HEK293 (cell line): ENCODE measurements at regions not wholly inside any gene's neighbourhood (a gene's known extent, or its start where the extent isn't known, plus 50 kb on each side); places are given as distances from the start of the nearest gene placed in this dataset.

Experiments used
- CTCF ChIA-PET: fragments of 350-600 bp; formaldehyde crosslinking; extraction: SDS; loops from one replicate; lab custom pipeline; 2021; ENCODE audit warnings: antibody characterized with exemption; lab: Yijun Ruan, JAX
- POLR2A ChIA-PET: fragments of 300-600 bp; formaldehyde crosslinking; extraction: SDS; loops from one replicate; lab custom pipeline; 2020; ENCODE audit warnings: antibody characterized with exemption, inconsistent platforms; lab: Yijun Ruan, JAX
- H3K27ac ChIP-seq: fragments of 200-500 bp; sonication (Bioruptor generic); 2 replicates; pipeline ENCODE4 v1.5.1; 2014; ENCODE audit warnings: low read depth, low read length, control low read depth, inconsistent platforms; ENCODE audit errors: extremely low read depth
- H3K36me3 ChIP-seq, 2 experiments: fragments of 200-500 bp in 1 of 2; sonication (Bioruptor generic) in 1 of 2; 1 replicate in 1 of 2; 2 replicates in 1 of 2; pipeline ENCODE4 v1.5.1; 2014 to 2017; ENCODE audit warnings: inconsistent platforms in 2 of 2, low read length in 2 of 2; ENCODE audit not compliant: control insufficient read depth in 2 of 2, insufficient read depth in 1 of 2
- H3K4me1 ChIP-seq: fragments of 200-500 bp; sonication (Bioruptor generic); 2 replicates; pipeline ENCODE4 v1.5.1; 2014; ENCODE audit warnings: mild to moderate bottlenecking, low read length, inconsistent platforms; ENCODE audit not compliant: control insufficient read depth, insufficient read depth
- H3K4me3 ChIP-seq: 2 replicates; pipeline ENCODE4 v1.5.1; 2011; ENCODE audit warnings: low read depth, mild to moderate bottlenecking, control low read depth, low read length, moderate library complexity
- H3K9me3 ChIP-seq: fragments of 200-500 bp; sonication (Bioruptor generic); 2 replicates; pipeline ENCODE4 v1.5.1; 2014; ENCODE audit warnings: low read depth, low read length, inconsistent platforms; ENCODE audit not compliant: control insufficient read depth, insufficient read depth
- BCL6B ChIP-seq: fragments of 450-650 bp; formaldehyde crosslinking; IDR thresholded peaks from 2 replicates; pipeline ENCODE4 v1.5.1; 2017; ENCODE audit warnings: missing biosample characterization, missing genetic modification characterization
- FEZF1 ChIP-seq: fragments of 450-650 bp; formaldehyde crosslinking; IDR thresholded peaks from 2 replicates; pipeline ENCODE4 v1.5.1; 2016; ENCODE audit warnings: missing biosample characterization, missing genetic modification characterization
- HOXD13 ChIP-seq: sonication (generic); formaldehyde crosslinking; IDR thresholded peaks from 2 replicates; pipeline ENCODE4 v1.8.0; 2022; ENCODE audit warnings: missing genetic modification reagents, borderline replicate concordance
- SP3 ChIP-seq: fragments of 450-650 bp; formaldehyde crosslinking; IDR thresholded peaks from 2 replicates; pipeline ENCODE4 v1.5.1; 2016; ENCODE audit warnings: missing biosample characterization, missing genetic modification characterization
- ZBTB20 ChIP-seq: fragments of 450-650 bp; formaldehyde crosslinking; IDR thresholded peaks from 2 replicates; pipeline ENCODE4 v1.5.1; 2016; ENCODE audit warnings: missing biosample characterization, missing genetic modification characterization
- ZFP69B ChIP-seq: fragments of 450-650 bp; formaldehyde crosslinking; IDR thresholded peaks from 2 replicates; pipeline ENCODE4 v1.5.1; 2016; ENCODE audit warnings: missing biosample characterization, missing genetic modification characterization
- ZNF112 ChIP-seq: fragments of 450-650 bp; formaldehyde crosslinking; IDR thresholded peaks from 2 replicates; pipeline ENCODE4 v1.5.0; 2017; ENCODE audit warnings: missing biosample characterization, missing genetic modification characterization
- ZNF121 ChIP-seq: fragments of 450-650 bp; formaldehyde crosslinking; IDR thresholded peaks from 2 replicates; pipeline ENCODE4 v1.5.1; 2016; ENCODE audit warnings: missing biosample characterization, missing genetic modification characterization
- ZNF157 ChIP-seq: fragments of 450-650 bp; formaldehyde crosslinking; IDR thresholded peaks from 2 replicates; pipeline ENCODE4 v1.5.1; 2016; ENCODE audit warnings: missing biosample characterization, missing genetic modification characterization
- ZNF175 ChIP-seq: fragments of 450-650 bp; formaldehyde crosslinking; IDR thresholded peaks from 2 replicates; pipeline ENCODE4 v1.5.1; 2016; ENCODE audit warnings: missing biosample characterization, missing genetic modification characterization
- ZNF24 ChIP-seq: fragments of 450-650 bp; formaldehyde crosslinking; IDR thresholded peaks from 2 replicates; pipeline ENCODE4 v1.5.1; 2016; ENCODE audit warnings: missing biosample characterization, missing genetic modification characterization
- ZNF266 ChIP-seq: fragments of 450-650 bp; formaldehyde crosslinking; IDR thresholded peaks from 2 replicates; pipeline ENCODE4 v1.5.1; 2016; ENCODE audit warnings: missing biosample characterization, missing genetic modification characterization, low read depth
- ZNF350 ChIP-seq: fragments of 450-650 bp; formaldehyde crosslinking; IDR thresholded peaks from 2 replicates; pipeline ENCODE4 v1.5.0; 2017; ENCODE audit warnings: missing biosample characterization, mild to moderate bottlenecking, missing genetic modification characterization
- ZNF530 ChIP-seq: fragments of 450-650 bp; formaldehyde crosslinking; IDR thresholded peaks from 2 replicates; pipeline ENCODE4 v1.5.1; 2016; ENCODE audit warnings: low read depth, missing biosample characterization, missing genetic modification characterization
- ZNF555 ChIP-seq: fragments of 450-650 bp; formaldehyde crosslinking; conservative IDR thresholded peaks from 2 replicates; pipeline ENCODE4 v1.5.1; 2017; ENCODE audit warnings: missing biosample characterization, mild to moderate bottlenecking, missing genetic modification characterization, inconsistent platforms
- ZNF558 ChIP-seq: fragments of 450-650 bp; formaldehyde crosslinking; IDR thresholded peaks from 2 replicates; pipeline ENCODE4 v1.5.1; 2016; ENCODE audit warnings: missing biosample characterization, missing genetic modification characterization
- ZNF580 ChIP-seq: fragments of 450-650 bp; formaldehyde crosslinking; IDR thresholded peaks from 2 replicates; pipeline ENCODE4 v1.5.1; 2016; ENCODE audit warnings: missing biosample characterization, missing genetic modification characterization
- ZNF645 ChIP-seq: fragments of 450-650 bp; formaldehyde crosslinking; IDR thresholded peaks from 2 replicates; pipeline ENCODE4; 2016; ENCODE audit warnings: missing biosample characterization, missing genetic modification characterization
- ZNF785 ChIP-seq: fragments of 450-650 bp; formaldehyde crosslinking; IDR thresholded peaks from 2 replicates; pipeline ENCODE4 v1.5.1; 2016; ENCODE audit warnings: missing biosample characterization, missing genetic modification characterization
- ZXDB ChIP-seq: fragments of 450-650 bp; formaldehyde crosslinking; IDR thresholded peaks from 2 replicates; pipeline ENCODE4 v1.5.1; 2016; ENCODE audit warnings: missing biosample characterization, missing genetic modification characterization
- TF ChIP-seq, protein P1 (sequence below): sonication (generic); formaldehyde crosslinking; IDR thresholded peaks from 2 replicates; pipeline ENCODE4 v1.8.1; 2022; ENCODE audit warnings: mild to moderate bottlenecking, moderate library complexity, missing genetic modification reagents
- TF ChIP-seq, protein P2 (sequence below): fragments of 450-650 bp; formaldehyde crosslinking; IDR thresholded peaks from 2 replicates; pipeline ENCODE4 v1.5.1; 2017; ENCODE audit warnings: missing biosample characterization, missing genetic modification characterization
- TF ChIP-seq, protein P3 (sequence below): fragments of 450-650 bp; formaldehyde crosslinking; IDR thresholded peaks from 2 replicates; pipeline ENCODE4 v1.5.1; 2016; ENCODE audit warnings: missing biosample characterization, missing genetic modification characterization, low read depth
- TF ChIP-seq, protein P4 (sequence below): fragments of 450-650 bp; formaldehyde crosslinking; IDR thresholded peaks from 2 replicates; pipeline ENCODE4 v1.5.1; 2016; ENCODE audit warnings: missing biosample characterization, missing genetic modification characterization
- TF ChIP-seq, protein P5 (sequence below): fragments of 450-650 bp; formaldehyde crosslinking; IDR thresholded peaks from 2 replicates; pipeline ENCODE4 v1.5.1; 2016; ENCODE audit warnings: missing biosample characterization, missing genetic modification characterization

DNA sequence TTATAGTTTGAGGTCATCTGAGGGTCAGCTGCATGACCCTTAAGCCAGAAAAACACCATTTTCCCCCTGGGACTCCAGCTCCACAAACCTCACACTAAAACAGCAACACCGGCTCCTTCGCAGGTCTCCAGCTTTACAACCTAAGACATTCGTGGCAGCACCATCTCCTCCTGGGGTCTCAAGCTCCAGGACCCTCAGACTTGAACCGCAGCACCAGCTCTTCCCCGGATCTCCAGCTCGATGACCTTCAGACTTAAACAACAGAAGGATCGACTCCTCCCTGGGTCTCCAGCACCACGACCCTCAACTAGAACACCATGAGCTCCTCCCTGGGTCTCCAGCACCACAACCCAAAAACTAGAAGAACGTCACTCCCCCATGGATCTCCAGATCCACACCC, 233.7 kb upstream of the CNTN6 start:
- ChIA-PET POLR2A (no interaction called here), CTCF (no interaction called here)
- no peaks in the 10 kb centered on the region for H3K36me3 ChIP-seq

DNA sequence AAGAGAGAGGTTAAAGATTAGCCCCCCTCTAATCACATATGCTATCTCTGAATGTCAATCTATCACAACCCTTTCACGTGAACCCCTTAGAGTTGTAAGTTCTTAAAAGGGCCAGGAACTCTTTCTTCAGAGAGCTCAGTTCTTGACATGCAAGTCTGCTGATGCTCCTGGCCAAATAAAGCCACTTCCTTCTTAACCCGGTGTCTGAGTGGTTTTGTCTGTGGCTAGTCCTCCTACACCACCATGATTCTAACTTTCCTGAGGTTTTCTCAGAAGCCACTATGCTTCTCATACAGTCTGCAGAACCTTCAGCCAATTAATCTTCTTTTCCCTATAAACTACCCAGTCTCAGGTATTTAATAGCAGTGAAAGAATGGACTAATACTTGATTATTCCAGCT, 231.1 kb upstream of the CNTN6 start:
- H3K4me1 ChIP-seq = no peaks in the 10 kb centered on the region
- H3K9me3 ChIP-seq = no peaks in the 10 kb centered on the region
- no peak overlapping the region for H3K27ac ChIP-seq
- POLR2A ChIA-PET = no interaction called here
- no peaks in the 10 kb centered on the region for H3K36me3 ChIP-seq
- CTCF ChIA-PET = interaction anchor here (1.0 kb wide), 1 partner anchor 40 kb away, joined by 3 read pairs; no protein-coding TSS in a partner anchor
- no peak overlapping the region for H3K4me3 ChIP-seq
- TF ChIP-seq ZNF112 = no peak
- TF ChIP-seq, protein P1, sequence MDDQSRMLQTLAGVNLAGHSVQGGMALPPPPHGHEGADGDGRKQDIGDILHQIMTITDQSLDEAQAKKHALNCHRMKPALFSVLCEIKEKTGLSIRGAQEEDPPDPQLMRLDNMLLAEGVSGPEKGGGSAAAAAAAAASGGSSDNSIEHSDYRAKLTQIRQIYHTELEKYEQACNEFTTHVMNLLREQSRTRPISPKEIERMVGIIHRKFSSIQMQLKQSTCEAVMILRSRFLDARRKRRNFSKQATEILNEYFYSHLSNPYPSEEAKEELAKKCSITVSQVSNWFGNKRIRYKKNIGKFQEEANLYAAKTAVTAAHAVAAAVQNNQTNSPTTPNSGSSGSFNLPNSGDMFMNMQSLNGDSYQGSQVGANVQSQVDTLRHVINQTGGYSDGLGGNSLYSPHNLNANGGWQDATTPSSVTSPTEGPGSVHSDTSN (CRISPR knock-in tag) = no peak
- TF ChIP-seq, protein P2, sequence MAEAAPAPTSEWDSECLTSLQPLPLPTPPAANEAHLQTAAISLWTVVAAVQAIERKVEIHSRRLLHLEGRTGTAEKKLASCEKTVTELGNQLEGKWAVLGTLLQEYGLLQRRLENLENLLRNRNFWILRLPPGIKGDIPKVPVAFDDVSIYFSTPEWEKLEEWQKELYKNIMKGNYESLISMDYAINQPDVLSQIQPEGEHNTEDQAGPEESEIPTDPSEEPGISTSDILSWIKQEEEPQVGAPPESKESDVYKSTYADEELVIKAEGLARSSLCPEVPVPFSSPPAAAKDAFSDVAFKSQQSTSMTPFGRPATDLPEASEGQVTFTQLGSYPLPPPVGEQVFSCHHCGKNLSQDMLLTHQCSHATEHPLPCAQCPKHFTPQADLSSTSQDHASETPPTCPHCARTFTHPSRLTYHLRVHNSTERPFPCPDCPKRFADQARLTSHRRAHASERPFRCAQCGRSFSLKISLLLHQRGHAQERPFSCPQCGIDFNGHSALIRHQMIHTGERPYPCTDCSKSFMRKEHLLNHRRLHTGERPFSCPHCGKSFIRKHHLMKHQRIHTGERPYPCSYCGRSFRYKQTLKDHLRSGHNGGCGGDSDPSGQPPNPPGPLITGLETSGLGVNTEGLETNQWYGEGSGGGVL = no peak
- no peak for TF ChIP-seq ZNF785
- no peak for TF ChIP-seq ZNF266 (tag by site-specific recombination)
- no peak for TF ChIP-seq ZFP69B (tag by site-specific recombination)
- TF ChIP-seq, protein P3, sequence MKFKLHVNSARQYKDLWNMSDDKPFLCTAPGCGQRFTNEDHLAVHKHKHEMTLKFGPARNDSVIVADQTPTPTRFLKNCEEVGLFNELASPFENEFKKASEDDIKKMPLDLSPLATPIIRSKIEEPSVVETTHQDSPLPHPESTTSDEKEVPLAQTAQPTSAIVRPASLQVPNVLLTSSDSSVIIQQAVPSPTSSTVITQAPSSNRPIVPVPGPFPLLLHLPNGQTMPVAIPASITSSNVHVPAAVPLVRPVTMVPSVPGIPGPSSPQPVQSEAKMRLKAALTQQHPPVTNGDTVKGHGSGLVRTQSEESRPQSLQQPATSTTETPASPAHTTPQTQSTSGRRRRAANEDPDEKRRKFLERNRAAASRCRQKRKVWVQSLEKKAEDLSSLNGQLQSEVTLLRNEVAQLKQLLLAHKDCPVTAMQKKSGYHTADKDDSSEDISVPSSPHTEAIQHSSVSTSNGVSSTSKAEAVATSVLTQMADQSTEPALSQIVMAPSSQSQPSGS (tag by site-specific recombination) = no peak
- no peak for TF ChIP-seq ZNF530 (tag by site-specific recombination)
- no peak for TF ChIP-seq ZNF580
- TF ChIP-seq ZXDB (tag by site-specific recombination) = no peak

More for the DNA sequence above, 233.7 kb upstream of the CNTN6 start:
- H3K27ac ChIP-seq = no peak overlapping the region
- no peak overlapping the region for H3K4me3 ChIP-seq
- no peaks in the 10 kb centered on the region for H3K9me3 ChIP-seq
- no peak for TF ChIP-seq ZNF121 (tag by site-specific recombination)
- no peak for TF ChIP-seq ZNF350
- no peak for TF ChIP-seq ZNF555 (tag by site-specific recombination)
- no peak for TF ChIP-seq ZNF157 (tag by site-specific recombination)
- TF ChIP-seq ZNF24 (tag by site-specific recombination) = no peak
- TF ChIP-seq SP3 = no peak
- no peak for TF ChIP-seq BCL6B
- no peak for TF ChIP-seq ZNF645 (tag by site-specific recombination)
- TF ChIP-seq ZNF558 (tag by site-specific recombination) = no peak
- TF ChIP-seq, protein P4, sequence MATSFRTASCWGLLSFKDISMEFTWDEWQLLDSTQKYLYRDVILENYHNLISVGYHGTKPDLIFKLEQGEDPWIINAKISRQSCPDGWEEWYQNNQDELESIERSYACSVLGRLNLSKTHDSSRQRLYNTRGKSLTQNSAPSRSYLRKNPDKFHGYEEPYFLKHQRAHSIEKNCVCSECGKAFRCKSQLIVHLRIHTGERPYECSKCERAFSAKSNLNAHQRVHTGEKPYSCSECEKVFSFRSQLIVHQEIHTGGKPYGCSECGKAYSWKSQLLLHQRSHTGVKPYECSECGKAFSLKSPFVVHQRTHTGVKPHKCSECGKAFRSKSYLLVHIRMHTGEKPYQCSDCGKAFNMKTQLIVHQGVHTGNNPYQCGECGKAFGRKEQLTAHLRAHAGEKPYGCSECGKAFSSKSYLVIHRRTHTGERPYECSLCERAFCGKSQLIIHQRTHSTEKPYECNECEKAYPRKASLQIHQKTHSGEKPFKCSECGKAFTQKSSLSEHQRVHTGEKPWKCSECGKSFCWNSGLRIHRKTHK (tag by site-specific recombination) = no peak
- TF ChIP-seq ZBTB20 (tag by site-specific recombination) = no peak
- TF ChIP-seq FEZF1 = no peak
- TF ChIP-seq ZNF175 (tag by site-specific recombination) = no peak
- TF ChIP-seq ZNF785 = no peak
- TF ChIP-seq HOXD13 (CRISPR knock-in tag) = no peak
- TF ChIP-seq, protein P1 (CRISPR knock-in tag) = no peak
- TF ChIP-seq, protein P5, sequence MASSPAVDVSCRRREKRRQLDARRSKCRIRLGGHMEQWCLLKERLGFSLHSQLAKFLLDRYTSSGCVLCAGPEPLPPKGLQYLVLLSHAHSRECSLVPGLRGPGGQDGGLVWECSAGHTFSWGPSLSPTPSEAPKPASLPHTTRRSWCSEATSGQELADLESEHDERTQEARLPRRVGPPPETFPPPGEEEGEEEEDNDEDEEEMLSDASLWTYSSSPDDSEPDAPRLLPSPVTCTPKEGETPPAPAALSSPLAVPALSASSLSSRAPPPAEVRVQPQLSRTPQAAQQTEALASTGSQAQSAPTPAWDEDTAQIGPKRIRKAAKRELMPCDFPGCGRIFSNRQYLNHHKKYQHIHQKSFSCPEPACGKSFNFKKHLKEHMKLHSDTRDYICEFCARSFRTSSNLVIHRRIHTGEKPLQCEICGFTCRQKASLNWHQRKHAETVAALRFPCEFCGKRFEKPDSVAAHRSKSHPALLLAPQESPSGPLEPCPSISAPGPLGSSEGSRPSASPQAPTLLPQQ (tag by site-specific recombination) = no peak
- H3K4me1 ChIP-seq = no peaks in the 10 kb centered on the region
